ENCODE measurements at regions not wholly inside any gene's neighbourhood (a gene's known extent, or its start where the extent isn't known, plus 50 kb on each side); places are given as distances from the start of the nearest gene placed in this dataset.
A peak's percentile ranks its signal among the peaks of the same experiment; 100 is the strongest.

- H3K27me3 ChIP-seq (ENCODE audit: control insufficient read depth in 1 of 2, insufficient read depth in 2 of 2, low read length in 2 of 2), result no peaks in the 10 kb centered on the region; a peak in 1 of 5 replicates
- ChIA-PET CTCF (ENCODE audit: low intra/inter-chr PET ratio, low total read pairs) (no interaction called here), POLR2A (no interaction called here)
- no peak overlapping the region for H3K9ac ChIP-seq (ENCODE audit: insufficient read depth, low read depth, low read length)
- H3K4me1 ChIP-seq (ENCODE audit: insufficient read depth, low read length), result no peaks in the 10 kb centered on the region
- no peaks in the 10 kb centered on the region for H3K36me3 ChIP-seq (replicated peaks in 1 of 2; ENCODE audit: control insufficient read depth in 1 of 2, insufficient read depth in 2 of 2, low read length in 2 of 2)
- FAIRE-seq, result no peak
- intact Hi-C loops (cut with micrococcal nuclease; ENCODE audit: unreplicated experiment) (no loop called here), in situ Hi-C loops (cut with HindIII; ENCODE audit: extremely low pct_ligation_motif_present, low pct_unique_long_range_greater_than_20kb) (no loop called here)
- DNase-seq (ENCODE audit: low spot score), result no peak
- no peaks in the 10 kb centered on the region for H4K20me1 ChIP-seq (ENCODE audit: insufficient read depth, low read length)
- no peaks in the 10 kb centered on the region for H3K79me2 ChIP-seq (ENCODE audit: insufficient read depth, low read length)
- no peaks in the 10 kb centered on the region for H3K9me3 ChIP-seq (ENCODE audit: low read length)
- TF ChIP-seq, protein P1, sequence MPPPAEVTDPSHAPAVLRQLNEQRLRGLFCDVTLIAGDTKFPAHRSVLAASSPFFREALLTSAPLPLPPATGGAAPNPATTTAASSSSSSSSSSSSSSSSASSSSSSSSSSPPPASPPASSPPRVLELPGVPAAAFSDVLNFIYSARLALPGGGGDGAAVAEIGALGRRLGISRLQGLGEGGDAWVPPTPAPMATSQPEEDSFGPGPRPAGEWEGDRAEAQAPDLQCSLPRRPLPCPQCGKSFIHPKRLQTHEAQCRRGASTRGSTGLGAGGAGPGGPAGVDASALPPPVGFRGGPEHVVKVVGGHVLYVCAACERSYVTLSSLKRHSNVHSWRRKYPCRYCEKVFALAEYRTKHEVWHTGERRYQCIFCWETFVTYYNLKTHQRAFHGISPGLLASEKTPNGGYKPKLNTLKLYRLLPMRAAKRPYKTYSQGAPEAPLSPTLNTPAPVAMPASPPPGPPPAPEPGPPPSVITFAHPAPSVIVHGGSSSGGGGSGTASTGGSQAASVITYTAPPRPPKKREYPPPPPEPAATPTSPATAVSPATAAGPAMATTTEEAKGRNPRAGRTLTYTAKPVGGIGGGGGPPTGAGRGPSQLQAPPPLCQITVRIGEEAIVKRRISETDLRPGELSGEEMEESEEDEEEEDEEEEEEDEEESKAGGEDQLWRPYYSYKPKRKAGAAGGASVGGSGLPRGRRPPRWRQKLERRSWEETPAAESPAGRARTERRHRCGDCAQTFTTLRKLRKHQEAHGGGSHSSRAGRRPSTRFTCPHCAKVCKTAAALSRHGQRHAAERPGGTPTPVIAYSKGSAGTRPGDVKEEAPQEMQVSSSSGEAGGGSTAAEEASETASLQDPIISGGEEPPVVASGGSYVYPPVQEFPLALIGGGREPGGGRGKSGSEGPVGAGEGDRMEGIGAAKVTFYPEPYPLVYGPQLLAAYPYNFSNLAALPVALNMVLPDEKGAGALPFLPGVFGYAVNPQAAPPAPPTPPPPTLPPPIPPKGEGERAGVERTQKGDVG (CRISPR knock-in tag; IDR thresholded peaks at IDR 0.05; ENCODE audit: borderline replicate concordance), result no peak
- TF ChIP-seq MAFK (conservative IDR thresholded peaks at IDR 0.05 in 1 of 2, IDR thresholded peaks at IDR 0.05 in 1 of 2; ENCODE audit: low read length in 2 of 2) (peak; percentile 67 to 87), MAFF (IDR thresholded peaks at IDR 0.05; ENCODE audit: low read depth, low read length) (peak; percentile 83), ZNF329 (CRISPR knock-in tag; IDR thresholded peaks at IDR 0.05; ENCODE audit: low read depth) (no peak)
- TF ChIP-seq, protein P2, sequence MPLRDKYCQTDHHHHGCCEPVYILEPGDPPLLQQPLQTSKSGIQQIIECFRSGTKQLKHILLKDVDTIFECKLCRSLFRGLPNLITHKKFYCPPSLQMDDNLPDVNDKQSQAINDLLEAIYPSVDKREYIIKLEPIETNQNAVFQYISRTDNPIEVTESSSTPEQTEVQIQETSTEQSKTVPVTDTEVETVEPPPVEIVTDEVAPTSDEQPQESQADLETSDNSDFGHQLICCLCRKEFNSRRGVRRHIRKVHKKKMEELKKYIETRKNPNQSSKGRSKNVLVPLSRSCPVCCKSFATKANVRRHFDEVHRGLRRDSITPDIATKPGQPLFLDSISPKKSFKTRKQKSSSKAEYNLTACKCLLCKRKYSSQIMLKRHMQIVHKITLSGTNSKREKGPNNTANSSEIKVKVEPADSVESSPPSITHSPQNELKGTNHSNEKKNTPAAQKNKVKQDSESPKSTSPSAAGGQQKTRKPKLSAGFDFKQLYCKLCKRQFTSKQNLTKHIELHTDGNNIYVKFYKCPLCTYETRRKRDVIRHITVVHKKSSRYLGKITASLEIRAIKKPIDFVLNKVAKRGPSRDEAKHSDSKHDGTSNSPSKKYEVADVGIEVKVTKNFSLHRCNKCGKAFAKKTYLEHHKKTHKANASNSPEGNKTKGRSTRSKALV (CRISPR knock-in tag; IDR thresholded peaks at IDR 0.05), result no peak
- 33% methylated on average over 3 of the region's 3 CpGs for WGBS (ENCODE audit: low lambda C conversion rate)
- no peak overlapping the region for H2AFZ ChIP-seq (ENCODE audit: low read length)
- no peak for ATAC-seq
- BruUV-seq (replicated peaks), result no TSS peak
- no peak overlapping the region for H3K4me2 ChIP-seq (ENCODE audit: low read depth, low read length)
- no peak overlapping the region for H3K4me3 ChIP-seq (replicated peaks in 1 of 3; ENCODE audit: insufficient read depth in 1 of 3, low read depth in 2 of 3, low read length in 3 of 3)
- H3K27ac ChIP-seq (ENCODE audit: extremely low read length, insufficient read depth, low read length), result no peak overlapping the region
These were observed 398.9 kb upstream of the NR2F2 start for GRCh38 chr15:95931619-95932018.
